Smooth muscle cell (in vitro differentiated cells): ENCODE measurements at regions not wholly inside any gene's neighbourhood (a gene's known extent, or its start where the extent isn't known, plus 50 kb on each side); places are given as distances from the start of the nearest gene placed in this dataset.
"Not testable (repeated sequence)": the region's sequence is repeated elsewhere in the genome, so short reads cannot be mapped to it uniquely, and the experiment has no call there.

ENCODE experiments used
- DNase-seq: peaks from one replicate; lab custom pipeline; 2025; ENCODE audit not compliant: unreplicated experiment; lab: John Stamatoyannopoulos, UW
- H2AFZ ChIP-seq: fragments of 200-600 bp; sonication (generic); 2 replicates; pipeline ENCODE4 v1.6.0; 2016; ENCODE audit warnings: antibody characterized with exemption, low read depth, mild to moderate bottlenecking
- H3F3A ChIP-seq: fragments of 200-600 bp; sonication (generic); 2 replicates; pipeline ENCODE4 v1.6.0; 2017; ENCODE audit warnings: antibody characterized with exemption, low read depth
- H3K27ac ChIP-seq: fragments of 200-600 bp; sonication (generic); 2 replicates; pipeline ENCODE4 v1.5.1; 2016; ENCODE audit warnings: low read depth, mild to moderate bottlenecking
- H3K27me3 ChIP-seq: fragments of 200-600 bp; sonication (generic); 2 replicates; pipeline ENCODE4 v1.6.1; 2016; ENCODE audit warnings: low read depth, mild to moderate bottlenecking
- H3K36me3 ChIP-seq: fragments of 200-600 bp; sonication (generic); 2 replicates; pipeline ENCODE4 v1.5.1; 2016; ENCODE audit warnings: low read depth
- H3K4me1 ChIP-seq: fragments of 200-600 bp; sonication (generic); 2 replicates; pipeline ENCODE4 v1.5.1; 2016; ENCODE audit warnings: low read depth
- H3K4me2 ChIP-seq: fragments of 200-600 bp; sonication (generic); 2 replicates; pipeline ENCODE4 v1.6.0; 2016; ENCODE audit warnings: mild to moderate bottlenecking
- H3K4me3 ChIP-seq: fragments of 200-600 bp; sonication (generic); 2 replicates; pipeline ENCODE4 v1.5.1; 2016; ENCODE audit warnings: mild to moderate bottlenecking
- H3K79me2 ChIP-seq: fragments of 200-600 bp; sonication (generic); 2 replicates; pipeline ENCODE4 v1.6.0; 2016; ENCODE audit warnings: low read depth, mild to moderate bottlenecking
- H3K9ac ChIP-seq: fragments of 200-600 bp; sonication (generic); 2 replicates; pipeline ENCODE4 v1.6.0; 2016; ENCODE audit warnings: low read depth
- H3K9me3 ChIP-seq: fragments of 200-600 bp; sonication (generic); replicated peaks from 2 replicates; pipeline ENCODE4 v1.5.1; 2016; ENCODE audit warnings: low read depth
- H4K20me1 ChIP-seq: fragments of 200-600 bp; sonication (generic); 2 replicates; pipeline ENCODE4 v1.6.0; 2016; ENCODE audit warnings: low read depth
- WGBS: methylation state at CpG from one replicate; pipeline ENCODE4 v1.1.7; 2016; ENCODE audit warnings: low lambda C conversion rate; 5-methylcytosine and 5-hydroxymethylcytosine counted together
- TF ChIP-seq, protein P1 (sequence below): fragments of 200-600 bp; sonication (generic); IDR thresholded peaks from 2 replicates; pipeline ENCODE4 v1.5.1; 2017; ENCODE audit warnings: borderline replicate concordance, mild to moderate bottlenecking, antibody characterized with exemption; ENCODE audit not compliant: insufficient read depth, poor library complexity, severe bottlenecking

DNA sequence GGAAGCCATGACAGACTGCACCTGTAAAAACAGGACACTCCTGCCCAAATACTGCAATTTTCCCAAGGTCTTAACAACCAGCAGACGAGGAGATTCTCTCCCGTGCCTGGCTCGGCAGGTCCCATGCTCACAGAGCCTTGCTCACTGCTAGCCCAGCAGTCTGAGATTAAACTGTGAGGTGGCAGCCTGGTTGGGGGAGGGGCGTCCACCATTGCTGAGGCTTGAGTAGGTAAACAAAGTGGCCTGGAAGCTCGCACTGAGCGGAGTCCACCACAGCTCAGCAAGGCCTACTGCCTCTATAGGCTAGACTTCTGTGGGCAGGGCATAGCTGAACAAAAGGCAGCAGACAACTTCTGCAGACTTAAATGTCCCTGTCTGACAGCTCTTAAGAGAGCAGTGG lies 80.3 kb downstream of the ANXA5 start:
- H2AFZ ChIP-seq, H4K20me1 ChIP-seq, H3K9me3 ChIP-seq, H3K27me3 ChIP-seq, H3K4me1 ChIP-seq, H3K79me2 ChIP-seq, H3K36me3 ChIP-seq, H3K4me3 ChIP-seq, H3K4me2 ChIP-seq, H3F3A ChIP-seq, DNase-seq, H3K27ac ChIP-seq, H3K9ac ChIP-seq: not testable (repeated sequence)
- 65% methylated on average over 6 of the region's 6 CpGs for WGBS

DNA sequence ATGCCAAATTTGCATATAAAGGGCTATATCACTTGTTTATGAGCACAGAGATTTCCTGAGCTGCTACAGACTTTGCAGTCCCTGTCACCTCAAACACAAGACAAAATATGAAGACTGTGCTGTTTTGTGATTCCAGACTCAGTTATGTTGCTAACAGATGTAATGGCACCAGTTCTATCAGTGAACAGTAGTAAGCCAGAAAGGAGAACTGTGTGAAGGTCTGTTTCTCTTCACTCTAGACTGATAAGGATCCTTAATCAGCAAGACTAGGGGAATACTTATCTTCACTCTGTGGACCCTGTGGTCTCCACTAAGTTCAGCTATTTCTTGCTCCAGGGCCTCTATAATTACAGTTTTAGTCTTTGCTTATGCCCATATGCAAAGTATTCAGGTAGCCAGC lies 82.7 kb downstream of the ANXA5 start:
- TF ChIP-seq, protein P1, sequence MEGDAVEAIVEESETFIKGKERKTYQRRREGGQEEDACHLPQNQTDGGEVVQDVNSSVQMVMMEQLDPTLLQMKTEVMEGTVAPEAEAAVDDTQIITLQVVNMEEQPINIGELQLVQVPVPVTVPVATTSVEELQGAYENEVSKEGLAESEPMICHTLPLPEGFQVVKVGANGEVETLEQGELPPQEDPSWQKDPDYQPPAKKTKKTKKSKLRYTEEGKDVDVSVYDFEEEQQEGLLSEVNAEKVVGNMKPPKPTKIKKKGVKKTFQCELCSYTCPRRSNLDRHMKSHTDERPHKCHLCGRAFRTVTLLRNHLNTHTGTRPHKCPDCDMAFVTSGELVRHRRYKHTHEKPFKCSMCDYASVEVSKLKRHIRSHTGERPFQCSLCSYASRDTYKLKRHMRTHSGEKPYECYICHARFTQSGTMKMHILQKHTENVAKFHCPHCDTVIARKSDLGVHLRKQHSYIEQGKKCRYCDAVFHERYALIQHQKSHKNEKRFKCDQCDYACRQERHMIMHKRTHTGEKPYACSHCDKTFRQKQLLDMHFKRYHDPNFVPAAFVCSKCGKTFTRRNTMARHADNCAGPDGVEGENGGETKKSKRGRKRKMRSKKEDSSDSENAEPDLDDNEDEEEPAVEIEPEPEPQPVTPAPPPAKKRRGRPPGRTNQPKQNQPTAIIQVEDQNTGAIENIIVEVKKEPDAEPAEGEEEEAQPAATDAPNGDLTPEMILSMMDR, result no peak
- H3K4me2 ChIP-seq, result no peak overlapping the region
- H3F3A ChIP-seq, result no peaks in the 10 kb centered on the region
- no peak overlapping the region for H3K4me3 ChIP-seq
- DNase-seq, result no peak
- no peaks in the 10 kb centered on the region for H3K4me1 ChIP-seq
- no peaks in the 10 kb centered on the region for H4K20me1 ChIP-seq
- no peaks in the 10 kb centered on the region for H3K27me3 ChIP-seq
- H3K9ac ChIP-seq, result no peak overlapping the region
- H3K27ac ChIP-seq, result no peak overlapping the region
- no peaks in the 10 kb centered on the region for H3K79me2 ChIP-seq
- H3K36me3 ChIP-seq, result no peaks in the 10 kb centered on the region
- no peaks in the 10 kb centered on the region for H3K9me3 ChIP-seq
- H2AFZ ChIP-seq, result peak overlapping the region; percentile 50

DNA sequence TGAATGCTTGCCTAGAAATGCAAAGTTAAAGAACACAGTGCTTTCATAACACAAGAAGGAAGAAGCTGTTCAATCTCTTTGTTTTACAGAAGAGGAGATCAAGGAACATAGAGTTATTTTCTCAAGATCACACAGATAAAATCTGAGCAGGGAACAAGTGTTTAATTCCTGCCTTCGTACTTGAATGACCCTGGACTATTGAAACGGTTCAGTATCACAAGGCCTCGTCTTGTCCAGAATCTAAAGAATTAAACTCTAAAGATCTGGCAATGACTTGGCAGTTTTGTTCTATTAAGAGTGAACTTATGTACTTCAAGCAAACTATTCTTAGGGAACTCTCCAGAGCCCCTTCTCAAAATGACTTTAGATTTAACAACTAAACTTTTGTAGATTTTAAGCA lies 97.7 kb downstream of the ANXA5 start:
- no peak overlapping the region for H3K4me3 ChIP-seq
- H3K27ac ChIP-seq, result no peak overlapping the region
- TF ChIP-seq, protein P1, result no peak
- no peaks in the 10 kb centered on the region for H3K79me2 ChIP-seq
- H3K4me2 ChIP-seq, result no peak overlapping the region
- H3F3A ChIP-seq, result no peaks in the 10 kb centered on the region
- H3K9ac ChIP-seq, result no peak overlapping the region
- H3K4me1 ChIP-seq, result no peaks in the 10 kb centered on the region
- no peaks in the 10 kb centered on the region for H3K9me3 ChIP-seq
- no peaks in the 10 kb centered on the region for H3K36me3 ChIP-seq
- WGBS, result 35% methylated on average over 3 of the region's 3 CpGs
- no peaks in the 10 kb centered on the region for H3K27me3 ChIP-seq
- H4K20me1 ChIP-seq, result no peaks in the 10 kb centered on the region
- no peak for DNase-seq
- H2AFZ ChIP-seq, result peak overlapping the region; percentile 78

DNA sequence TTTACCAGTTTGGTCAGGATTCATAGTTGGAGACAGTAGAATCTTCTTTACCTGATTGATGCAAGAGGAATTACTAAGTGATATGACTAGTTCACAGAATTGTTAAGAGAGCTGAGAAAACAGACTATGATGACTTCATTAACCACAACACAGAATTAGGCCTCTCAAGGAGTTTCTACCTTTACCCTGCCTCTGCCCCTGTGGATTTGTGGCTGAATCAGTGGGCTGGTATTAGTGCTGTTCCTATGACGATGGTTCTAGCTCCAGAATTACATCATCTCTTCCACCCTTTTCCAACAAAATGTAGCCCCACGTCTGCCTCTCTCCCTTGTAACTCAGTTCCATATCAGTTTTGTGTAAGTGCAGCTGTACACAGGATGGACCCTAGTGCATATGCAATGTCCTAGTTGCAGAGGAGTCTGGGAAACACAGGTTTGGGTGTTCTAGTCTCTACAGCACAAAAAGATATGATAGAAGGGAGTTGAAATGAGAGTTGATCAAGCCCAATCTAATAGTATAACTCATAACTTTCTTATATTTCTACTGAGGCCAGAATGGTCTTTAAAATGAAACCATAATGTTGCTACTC lies 99.3 kb downstream of the ANXA5 start:
- H3K27ac ChIP-seq, result peak overlapping the region; percentile 13
- no peak overlapping the region for H3K4me2 ChIP-seq
- H3F3A ChIP-seq, result no peaks in the 10 kb centered on the region
- TF ChIP-seq, protein P1, result no peak
- no peak overlapping the region for H2AFZ ChIP-seq
- H3K4me3 ChIP-seq, result no peak overlapping the region
- no peaks in the 10 kb centered on the region for H3K4me1 ChIP-seq
- no peaks in the 10 kb centered on the region for H3K79me2 ChIP-seq
- no peak overlapping the region for H3K9ac ChIP-seq
- 37% methylated on average over 2 of the region's 2 CpGs for WGBS
- H3K27me3 ChIP-seq, result no peaks in the 10 kb centered on the region
- DNase-seq, result no peak
- H3K36me3 ChIP-seq, result no peaks in the 10 kb centered on the region
- H4K20me1 ChIP-seq, result no peaks in the 10 kb centered on the region
- H3K9me3 ChIP-seq, result no peaks in the 10 kb centered on the region
